ENCODE measurements at regions not wholly inside any gene's neighbourhood (a gene's known extent, or its start where the extent isn't known, plus 50 kb on each side); places are given as distances from the start of the nearest gene placed in this dataset.

DNA sequence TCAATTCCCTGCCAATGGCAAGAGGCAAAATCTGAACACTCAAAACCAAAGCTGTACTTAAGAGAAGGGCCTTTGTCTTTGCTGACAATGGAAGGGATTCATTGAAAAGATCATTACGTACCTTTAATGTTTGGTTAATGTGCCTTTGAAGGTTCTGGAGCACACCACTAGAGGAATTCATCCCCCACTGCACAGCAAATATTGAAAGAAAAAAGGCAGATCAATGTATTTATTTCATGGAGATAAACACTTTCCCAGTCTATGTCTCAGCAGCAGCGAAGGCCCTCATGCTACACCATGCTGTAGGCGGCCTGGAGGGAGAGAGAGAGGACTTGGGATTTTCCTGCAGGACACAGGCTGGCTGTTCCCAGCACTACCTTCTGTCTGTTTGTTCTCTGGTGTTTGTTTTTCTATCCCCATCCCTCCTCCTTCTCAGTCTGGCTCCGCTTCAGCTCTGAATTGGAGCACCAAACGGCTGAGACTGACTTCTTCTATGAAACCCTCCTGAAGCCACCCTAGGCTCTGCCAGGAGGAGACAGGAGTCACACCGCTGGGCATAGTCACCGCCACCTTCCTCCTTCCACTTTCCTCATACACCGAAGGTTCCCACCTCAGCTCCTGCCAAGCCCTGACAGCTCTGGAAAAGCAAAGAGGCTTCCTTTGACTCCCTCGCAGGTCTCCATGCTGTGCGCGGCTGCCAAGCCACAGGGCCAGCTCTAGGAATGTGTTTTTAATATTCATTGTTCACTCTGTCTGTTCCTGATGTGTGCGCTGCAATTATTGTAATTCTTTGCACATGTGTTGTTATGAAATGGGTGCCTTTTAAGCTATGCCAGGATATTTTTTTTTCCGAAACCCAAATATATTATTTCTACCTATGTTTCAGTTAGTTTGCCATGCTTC lies 301.5 kb downstream of the FZD1 start (continued):
- TF ChIP-seq EP300 (IDR thresholded peaks at IDR 0.05; ENCODE audit: low read depth in 2 of 2, low read length in 2 of 2) (peak; percentile 37 to 83; a peak in 2 of 4 replicates), EP300 (CRISPR knock-in tag; IDR thresholded peaks at IDR 0.05; ENCODE audit: borderline replicate concordance) (peak; percentile 63; the same call in 1 of the 2 replicates), NRL (CRISPR knock-in tag; IDR thresholded peaks at IDR 0.05; ENCODE audit: borderline replicate concordance) (no peak), NFE2L2 (IDR thresholded peaks at IDR 0.05; ENCODE audit: low read length) (no peak), HMG20A (CRISPR knock-in tag; IDR thresholded peaks at IDR 0.05; ENCODE audit: borderline replicate concordance) (no peak; the same call in 1 of the 2 replicates), CEBPG (CRISPR knock-in tag; IDR thresholded peaks at IDR 0.05) (peak; percentile 3; the same call in 1 of the 2 replicates), HOXA7 (CRISPR knock-in tag; IDR thresholded peaks at IDR 0.05) (no peak), RELA (CRISPR knock-in tag; IDR thresholded peaks at IDR 0.05) (no peak), STAT5B (CRISPR knock-in tag; IDR thresholded peaks at IDR 0.05) (no peak), ZNF883 (CRISPR knock-in tag; IDR thresholded peaks at IDR 0.05; ENCODE audit: not compliant biosample characterization) (no peak), ZFP82 (CRISPR knock-in tag; IDR thresholded peaks at IDR 0.05; ENCODE audit: borderline replicate concordance) (no peak), EZH2 (conservative IDR thresholded peaks at IDR 0.05; ENCODE audit: low read depth, low read length) (no peak), ELF1 (CRISPR knock-in tag; IDR thresholded peaks at IDR 0.05) (no peak), FOXM1 (CRISPR knock-in tag; IDR thresholded peaks at IDR 0.05) (no peak), FOXC1 (CRISPR knock-in tag; IDR thresholded peaks at IDR 0.05; ENCODE audit: borderline replicate concordance) (no peak), TAF1 (CRISPR knock-in tag; IDR thresholded peaks at IDR 0.05) (no peak), MAFG (CRISPR knock-in tag; IDR thresholded peaks at IDR 0.05) (no peak), SIX4 (CRISPR knock-in tag; IDR thresholded peaks at IDR 0.05) (peak; percentile 56; the same call in 1 of the 2 replicates)
- TF ChIP-seq, protein P1, sequence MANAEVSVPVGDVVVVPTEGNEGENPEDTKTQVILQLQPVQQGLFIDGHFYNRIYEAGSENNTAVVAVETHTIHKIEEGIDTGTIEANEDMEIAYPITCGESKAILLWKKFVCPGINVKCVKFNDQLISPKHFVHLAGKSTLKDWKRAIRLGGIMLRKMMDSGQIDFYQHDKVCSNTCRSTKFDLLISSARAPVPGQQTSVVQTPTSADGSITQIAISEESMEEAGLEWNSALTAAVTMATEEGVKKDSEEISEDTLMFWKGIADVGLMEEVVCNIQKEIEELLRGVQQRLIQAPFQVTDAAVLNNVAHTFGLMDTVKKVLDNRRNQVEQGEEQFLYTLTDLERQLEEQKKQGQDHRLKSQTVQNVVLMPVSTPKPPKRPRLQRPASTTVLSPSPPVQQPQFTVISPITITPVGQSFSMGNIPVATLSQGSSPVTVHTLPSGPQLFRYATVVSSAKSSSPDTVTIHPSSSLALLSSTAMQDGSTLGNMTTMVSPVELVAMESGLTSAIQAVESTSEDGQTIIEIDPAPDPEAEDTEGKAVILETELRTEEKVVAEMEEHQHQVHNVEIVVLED (CRISPR knock-in tag; IDR thresholded peaks at IDR 0.05; ENCODE audit: borderline replicate concordance) = no peak
- TF ChIP-seq, protein P2, sequence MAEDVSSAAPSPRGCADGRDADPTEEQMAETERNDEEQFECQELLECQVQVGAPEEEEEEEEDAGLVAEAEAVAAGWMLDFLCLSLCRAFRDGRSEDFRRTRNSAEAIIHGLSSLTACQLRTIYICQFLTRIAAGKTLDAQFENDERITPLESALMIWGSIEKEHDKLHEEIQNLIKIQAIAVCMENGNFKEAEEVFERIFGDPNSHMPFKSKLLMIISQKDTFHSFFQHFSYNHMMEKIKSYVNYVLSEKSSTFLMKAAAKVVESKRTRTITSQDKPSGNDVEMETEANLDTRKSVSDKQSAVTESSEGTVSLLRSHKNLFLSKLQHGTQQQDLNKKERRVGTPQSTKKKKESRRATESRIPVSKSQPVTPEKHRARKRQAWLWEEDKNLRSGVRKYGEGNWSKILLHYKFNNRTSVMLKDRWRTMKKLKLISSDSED (CRISPR knock-in tag; IDR thresholded peaks at IDR 0.05) = no peak
- TF ChIP-seq, protein P3, sequence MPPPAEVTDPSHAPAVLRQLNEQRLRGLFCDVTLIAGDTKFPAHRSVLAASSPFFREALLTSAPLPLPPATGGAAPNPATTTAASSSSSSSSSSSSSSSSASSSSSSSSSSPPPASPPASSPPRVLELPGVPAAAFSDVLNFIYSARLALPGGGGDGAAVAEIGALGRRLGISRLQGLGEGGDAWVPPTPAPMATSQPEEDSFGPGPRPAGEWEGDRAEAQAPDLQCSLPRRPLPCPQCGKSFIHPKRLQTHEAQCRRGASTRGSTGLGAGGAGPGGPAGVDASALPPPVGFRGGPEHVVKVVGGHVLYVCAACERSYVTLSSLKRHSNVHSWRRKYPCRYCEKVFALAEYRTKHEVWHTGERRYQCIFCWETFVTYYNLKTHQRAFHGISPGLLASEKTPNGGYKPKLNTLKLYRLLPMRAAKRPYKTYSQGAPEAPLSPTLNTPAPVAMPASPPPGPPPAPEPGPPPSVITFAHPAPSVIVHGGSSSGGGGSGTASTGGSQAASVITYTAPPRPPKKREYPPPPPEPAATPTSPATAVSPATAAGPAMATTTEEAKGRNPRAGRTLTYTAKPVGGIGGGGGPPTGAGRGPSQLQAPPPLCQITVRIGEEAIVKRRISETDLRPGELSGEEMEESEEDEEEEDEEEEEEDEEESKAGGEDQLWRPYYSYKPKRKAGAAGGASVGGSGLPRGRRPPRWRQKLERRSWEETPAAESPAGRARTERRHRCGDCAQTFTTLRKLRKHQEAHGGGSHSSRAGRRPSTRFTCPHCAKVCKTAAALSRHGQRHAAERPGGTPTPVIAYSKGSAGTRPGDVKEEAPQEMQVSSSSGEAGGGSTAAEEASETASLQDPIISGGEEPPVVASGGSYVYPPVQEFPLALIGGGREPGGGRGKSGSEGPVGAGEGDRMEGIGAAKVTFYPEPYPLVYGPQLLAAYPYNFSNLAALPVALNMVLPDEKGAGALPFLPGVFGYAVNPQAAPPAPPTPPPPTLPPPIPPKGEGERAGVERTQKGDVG (CRISPR knock-in tag; IDR thresholded peaks at IDR 0.05; ENCODE audit: borderline replicate concordance) = no peak
- TF ChIP-seq, protein P4, sequence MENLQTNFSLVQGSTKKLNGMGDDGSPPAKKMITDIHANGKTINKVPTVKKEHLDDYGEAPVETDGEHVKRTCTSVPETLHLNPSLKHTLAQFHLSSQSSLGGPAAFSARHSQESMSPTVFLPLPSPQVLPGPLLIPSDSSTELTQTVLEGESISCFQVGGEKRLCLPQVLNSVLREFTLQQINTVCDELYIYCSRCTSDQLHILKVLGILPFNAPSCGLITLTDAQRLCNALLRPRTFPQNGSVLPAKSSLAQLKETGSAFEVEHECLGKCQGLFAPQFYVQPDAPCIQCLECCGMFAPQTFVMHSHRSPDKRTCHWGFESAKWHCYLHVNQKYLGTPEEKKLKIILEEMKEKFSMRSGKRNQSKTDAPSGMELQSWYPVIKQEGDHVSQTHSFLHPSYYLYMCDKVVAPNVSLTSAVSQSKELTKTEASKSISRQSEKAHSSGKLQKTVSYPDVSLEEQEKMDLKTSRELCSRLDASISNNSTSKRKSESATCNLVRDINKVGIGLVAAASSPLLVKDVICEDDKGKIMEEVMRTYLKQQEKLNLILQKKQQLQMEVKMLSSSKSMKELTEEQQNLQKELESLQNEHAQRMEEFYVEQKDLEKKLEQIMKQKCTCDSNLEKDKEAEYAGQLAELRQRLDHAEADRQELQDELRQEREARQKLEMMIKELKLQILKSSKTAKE (CRISPR knock-in tag; IDR thresholded peaks at IDR 0.05; ENCODE audit: borderline replicate concordance) = no peak

Measured in HepG2 (cell line).